Transverse colon (tissue), 4 donors: ENCODE measurements at regions not wholly inside any gene's neighbourhood (a gene's known extent, or its start where the extent isn't known, plus 50 kb on each side); places are given as distances from the start of the nearest gene placed in this dataset.

Experiments used
- CTCF ChIP-seq, 5 experiments: fragments of 200-600 bp in 3 of 5; fragments of 450-650 bp in 2 of 5; sonication (generic) in 3 of 5; IDR thresholded peaks; 1 replicate in 2 of 5; 2 replicates in 3 of 5; pipeline ENCODE4 v1.5.1; 2016 to 2017; ENCODE audit warnings: antibody characterized with exemption in 5 of 5, inconsistent platforms in 3 of 5, mild to moderate bottlenecking in 2 of 5, moderate library complexity in 1 of 5
- POLR2A ChIP-seq: fragments of 450-650 bp; IDR thresholded peaks from one replicate; pipeline ENCODE4 v1.6.1; 2016; ENCODE audit warnings: antibody characterized with exemption, mild to moderate bottlenecking, moderate library complexity
- POLR2AphosphoS5 ChIP-seq, 3 donors: sonication (generic); formaldehyde crosslinking; IDR thresholded peaks; one replicate each; pipeline ENCODE4 v1.6.1; 2016; ENCODE audit warnings: antibody characterized with exemption in 3 of 3

GRCh38 chr1:185491604-185492003, 174.6 kb upstream of the IVNS1ABP start:
- TF ChIP-seq CTCF (IDR thresholded peaks at IDR 0.05) (no peak), POLR2A (no peak), POLR2AphosphoS5 (IDR thresholded peaks at IDR 0.05) (no peak)
